ENCODE measurements at regions not wholly inside any gene's neighbourhood (a gene's known extent, or its start where the extent isn't known, plus 50 kb on each side); places are given as distances from the start of the nearest gene placed in this dataset.

DNA sequence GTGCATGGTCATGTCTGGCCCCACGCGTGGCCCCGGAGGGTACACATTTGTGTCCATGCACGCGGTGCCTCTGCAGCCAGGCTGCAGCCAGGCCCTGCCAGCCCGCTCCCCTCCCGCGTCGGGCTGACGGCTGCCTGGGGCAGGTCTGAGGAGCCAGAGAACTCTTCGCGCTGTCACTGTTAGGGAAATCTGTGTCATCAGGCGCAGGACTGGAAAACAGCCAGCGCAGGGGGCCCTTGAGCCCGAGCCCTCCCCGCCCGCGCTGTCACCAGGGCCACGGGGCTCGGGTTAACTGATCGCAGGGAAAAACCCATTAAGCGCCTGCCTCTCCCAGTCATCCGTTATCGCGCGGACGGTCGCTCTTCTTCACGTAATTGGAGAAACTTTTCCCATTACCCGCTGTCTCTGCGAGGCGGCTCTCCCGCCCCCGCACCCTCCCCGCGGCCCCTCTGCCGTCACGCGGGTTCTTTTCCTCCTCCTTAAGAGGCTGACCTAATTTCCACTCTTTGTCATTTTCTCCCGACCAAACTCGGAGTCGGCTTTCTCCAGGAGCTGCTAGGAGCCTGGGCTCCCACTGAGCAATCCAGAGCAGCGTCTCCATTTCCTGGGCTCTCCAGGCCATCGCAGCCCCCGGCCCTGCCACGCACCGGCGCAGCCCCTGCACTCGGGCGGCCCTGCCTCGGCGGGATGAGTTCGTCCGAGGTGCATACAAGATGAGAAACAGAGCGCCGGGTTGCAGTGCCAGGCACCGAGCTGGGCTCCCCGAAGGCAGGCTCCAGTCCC is 57.5 kb upstream of the PRR23E start:
- Histone ChIP-seq H4K5ac (ENCODE audit: insufficient read length, low read depth, low read length) (no peak overlapping the region), H2BK15ac (ENCODE audit: low read depth, low read length) (no peak overlapping the region), H3K18ac (ENCODE audit: insufficient read length, low read depth, low read length) (no peak overlapping the region), H3K27ac (ENCODE audit: insufficient read length, low read depth, low read length) (no peak overlapping the region), H3K79me2 (ENCODE audit: insufficient read depth, low read length) (no peaks in the 10 kb centered on the region), H3K9ac (ENCODE audit: extremely low read depth, insufficient read length, low read length) (no peak overlapping the region), H2BK20ac (ENCODE audit: low read depth, low read length, poor library complexity, severe bottlenecking) (no peak overlapping the region), H4K8ac (replicated peaks; ENCODE audit: insufficient read length, low read depth, low read length) (no peak overlapping the region), H3K4me2 (ENCODE audit: insufficient read depth, insufficient read length, low read length) (no peak overlapping the region), H2BK12ac (ENCODE audit: insufficient read length, low read depth, low read length) (no peak overlapping the region), H2BK5ac (ENCODE audit: insufficient read length, low read length) (no peak overlapping the region), H3K23me2 (ENCODE audit: insufficient read length, low read depth, low read length, poor library complexity, severe bottlenecking) (no peaks in the 10 kb centered on the region), H3K9me3 (ENCODE audit: control insufficient read depth, low read depth, low read length) (no peaks in the 10 kb centered on the region), H2AK5ac (ENCODE audit: insufficient read length, low read length) (no peak overlapping the region), H2AFZ (ENCODE audit: low read length) (no peak overlapping the region), H3K27me3 (ENCODE audit: insufficient read depth, low read length) (peaks cover 11% of the 10 kb centered on the region; the same call in 1 of the 2 replicates), H3K79me1 (ENCODE audit: insufficient read depth, low read depth, low read length, poor library complexity, severe bottlenecking) (no peaks in the 10 kb centered on the region), H4K20me1 (ENCODE audit: control insufficient read depth, insufficient read depth, insufficient read length) (peaks cover 2% of the 10 kb centered on the region), H3K14ac (ENCODE audit: insufficient read depth, low read length) (no peak overlapping the region), H2BK120ac (ENCODE audit: low read depth, low read length, poor library complexity, severe bottlenecking) (no peak overlapping the region), H3K23ac (ENCODE audit: insufficient read length, low read depth, low read length) (no peak overlapping the region), H3K4ac (ENCODE audit: low read depth, low read length) (no peak overlapping the region), H3T11ph (ENCODE audit: low read length) (no peak overlapping the region), H3K56ac (ENCODE audit: insufficient read length, low read depth, low read length) (no peak overlapping the region), H4K91ac (ENCODE audit: insufficient read length, low read depth, low read length) (no peak overlapping the region), H3K4me1 (ENCODE audit: insufficient read depth, low read length) (peaks cover 6% of the 10 kb centered on the region; the same call in 1 of the 2 replicates)
- Mint-ChIP-seq H3K27me3 (ENCODE audit: low read depth) (peaks cover 47% of the 10 kb centered on the region), H3K9me3 (peaks cover 0 to 5% of the 10 kb centered on the region in 2 experiments; a peak in 1 of 5 replicates), H3K27ac (no peak overlapping the region), H3K4me1 (peaks cover 28 to 43% of the 10 kb centered on the region in 2 experiments), H3K4me3 (peak overlapping the region; percentile 57 to 71), H3K36me3 (ENCODE audit: insufficient read depth in 1 of 3, low read depth in 3 of 3) (peaks cover 0 to 2% (median 0%) of the 10 kb centered on the region in 3 experiments; a peak in 3 of 7 replicates)
- TF ChIP-seq CTCF (conservative IDR thresholded peaks at IDR 0.05) = no peak
- no peak for DNase-seq
- no CpG with 5 or more reads among the region's 58 CpGs for WGBS (ENCODE audit: extremely low coverage, insufficient read length, low lambda C conversion rate)

Data from H9 (cell line).